Motor neuron (in vitro differentiated cells): ENCODE measurements at regions not wholly inside any gene's neighbourhood (a gene's known extent, or its start where the extent isn't known, plus 50 kb on each side); places are given as distances from the start of the nearest gene placed in this dataset.

ENCODE experiments used
- ATAC-seq, 8 experiments: fragments of 200-7000 bp; cut with Tn5 transposase; replicated peaks in 6 of 8; 2 replicates each; pipeline ENCODE4 v1.8.0; 2021; ENCODE audit warnings: mild to moderate bottlenecking in 8 of 8, moderate library complexity in 8 of 8
- H3K27ac ChIP-seq, 2 donors: fragments of 250-450 bp; sonication (Bioruptor Pico); 2 replicates each; pipeline ENCODE4 v1.9.0; 2021; ENCODE audit warnings: antibody characterized with exemption in 2 of 2, mild to moderate bottlenecking in 2 of 2, moderate library complexity in 1 of 2
- H3K4me1 ChIP-seq, 2 donors: fragments of 250-450 bp; sonication (Bioruptor Pico); replicated peaks in 1 of 2; 2 replicates each; pipeline ENCODE4 v1.6.1; 2021; ENCODE audit warnings: antibody characterized with exemption in 2 of 2, mild to moderate bottlenecking in 2 of 2, moderate library complexity in 1 of 2
- H3K4me3 ChIP-seq, 5 donors: fragments of 250-450 bp; sonication (Bioruptor Pico); 2 replicates each; pipeline ENCODE4 v1.9.0; 2021; ENCODE audit warnings: antibody characterized with exemption in 5 of 5, mild to moderate bottlenecking in 5 of 5, moderate library complexity in 4 of 5
- WGBS, 10 experiments: fragments of 450-650 bp; shearing (Covaris generic); methylation state at CpG; one replicate each; pipeline ENCODE4 v1.0.0; 2022; 5-methylcytosine and 5-hydroxymethylcytosine counted together
- in situ Hi-C, 9 experiments: fragments of 400-800 bp; cut with MboI; loops; one replicate each; pipeline ENCODE4 v1.15.0; 2021; ENCODE audit warnings: low sequenced_read_pairs in 9 of 9, low pct_unique_long_range_greater_than_20kb in 2 of 9; ENCODE audit not compliant: unreplicated experiment in 9 of 9

DNA sequence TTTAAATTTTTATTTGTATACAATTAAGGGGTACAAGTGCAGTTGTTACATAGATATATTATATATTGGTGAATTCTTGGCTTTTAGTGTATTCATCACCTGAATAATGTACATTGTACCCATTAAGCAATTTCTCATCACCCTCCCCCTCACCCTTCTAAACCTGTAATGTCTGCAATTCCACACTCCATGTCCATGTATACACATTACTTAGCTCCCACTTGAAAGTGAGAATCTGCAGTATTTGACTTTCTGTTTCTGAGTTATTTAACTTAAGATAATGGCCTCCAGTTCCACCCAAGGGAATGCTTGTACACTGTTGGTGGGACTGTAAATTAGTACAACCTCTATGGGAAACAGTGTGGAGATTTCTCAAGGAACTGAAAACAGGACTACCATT is 383.2 kb upstream of the KCNMB2 start:
- Histone ChIP-seq H3K4me1 (peaks cover 7 to 8% of the 10 kb centered on the region in 2 donors), H3K4me3 (no peak overlapping the region), H3K27ac (no peak overlapping the region)
- in situ Hi-C loops = no loop called here
- ATAC-seq = no peak

DNA sequence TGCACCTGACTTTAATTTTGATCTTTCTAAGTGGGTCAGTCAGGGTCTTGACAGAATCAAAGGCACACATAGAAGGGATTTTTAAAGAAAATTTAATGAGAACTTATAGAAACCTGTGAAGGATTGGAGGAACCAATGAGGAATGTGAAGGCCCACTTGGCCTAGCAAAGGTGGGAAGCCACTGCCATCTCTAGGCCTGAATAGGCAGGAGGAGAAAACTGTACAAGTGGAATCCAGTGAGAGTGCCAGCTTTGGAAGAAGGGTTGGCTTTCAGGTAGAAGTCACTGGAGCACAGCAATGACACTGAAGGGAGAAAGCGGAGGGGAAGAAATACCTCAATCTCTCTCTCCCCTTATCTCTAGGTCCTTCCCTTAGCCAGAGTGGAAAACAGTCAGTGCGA is 380.7 kb upstream of the KCNMB2 start:
- peaks cover 7 to 18% of the 10 kb centered on the region in 2 donors for H3K4me1 ChIP-seq
- in situ Hi-C loops = no loop called here
- no peak overlapping the region for H3K27ac ChIP-seq
- ATAC-seq = no peak
- H3K4me3 ChIP-seq = no peak overlapping the region
- 80 to 100% (median 100%) methylated on average over 1 to 2 of the region's 2 CpGs; no CpG with 5 or more reads in 3 of the 10 experiments for WGBS, 10 experiments

GRCh38 chr3:178156301-178156700 is 379.9 kb upstream of the KCNMB2 start:
- no peak overlapping the region for H3K27ac ChIP-seq
- no peak for ATAC-seq
- no peak overlapping the region for H3K4me3 ChIP-seq
- in situ Hi-C loops = no loop called here
- WGBS, 10 experiments = 40 to 100% (median 63%) methylated on average over 2 to 4 of the region's 4 CpGs; no CpG with 5 or more reads in 2 of the 10 experiments
- H3K4me1 ChIP-seq = peaks cover 7 to 18% of the 10 kb centered on the region in 2 donors

GRCh38 chr3:178159691-178160220 is 376.5 kb upstream of the KCNMB2 start:
- in situ Hi-C loops = no loop called here

GRCh38 chr3:178169421-178169820 is 366.8 kb upstream of the KCNMB2 start:
- no peaks in the 10 kb centered on the region for H3K4me1 ChIP-seq
- WGBS, 10 experiments = 8 to 100% (median 80%) methylated on average over 1 to 2 of the region's 2 CpGs
- in situ Hi-C loops = no loop called here
- H3K27ac ChIP-seq = no peak overlapping the region
- ATAC-seq = no peak
- H3K4me3 ChIP-seq = no peak overlapping the region

More at GRCh38 chr3:178159691-178160220, 376.5 kb upstream of the KCNMB2 start:
- WGBS, 10 experiments = 30 to 100% (median 60%) methylated on average over 1 to 2 of the region's 2 CpGs; no CpG with 5 or more reads in 1 of the 10 experiments
- Histone ChIP-seq H3K4me3 (no peak overlapping the region), H3K27ac (no peak overlapping the region), H3K4me1 (peaks cover 0 to 9% of the 10 kb centered on the region in 2 donors)
- ATAC-seq = no peak

DNA sequence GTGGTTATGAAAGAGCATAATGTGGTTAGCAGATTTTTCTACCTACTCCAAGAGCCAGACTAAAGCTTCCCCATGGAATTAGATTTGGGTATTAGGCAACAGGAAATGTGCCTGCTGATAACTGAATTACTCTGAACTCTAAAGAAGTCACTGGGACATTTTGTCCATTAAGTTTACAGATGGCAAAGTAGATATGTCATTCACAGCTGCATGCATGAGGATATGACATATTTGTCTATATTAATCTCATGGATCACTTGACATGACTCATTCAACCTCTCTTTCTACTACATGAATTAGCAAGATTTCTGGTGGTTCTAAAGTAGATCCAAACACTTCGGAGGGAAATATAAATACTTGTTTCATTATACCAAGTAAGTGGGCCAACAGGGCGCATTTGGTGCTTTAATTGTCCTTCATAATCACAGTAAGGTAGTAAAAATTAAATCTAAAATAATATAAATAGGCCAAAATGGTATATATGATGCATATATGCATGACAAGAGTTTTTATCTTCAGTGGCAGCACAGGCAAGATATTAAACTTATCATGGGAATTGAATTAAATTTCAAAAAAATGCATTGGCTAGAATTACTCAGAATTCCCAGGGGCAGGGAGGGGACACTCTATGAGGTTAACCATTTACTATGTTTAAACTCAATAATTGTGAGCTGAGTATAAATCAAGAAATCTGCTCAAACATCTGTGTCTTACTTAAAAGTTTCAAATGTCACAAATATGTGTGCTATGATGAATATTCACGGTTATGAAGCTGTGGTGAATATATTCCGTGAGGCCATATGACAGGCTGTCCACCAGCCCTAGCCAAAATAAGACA is 365.3 kb upstream of the KCNMB2 start:
- no peak overlapping the region for H3K4me3 ChIP-seq
- 14 to 100% (median 87%) methylated on average over 2 to 4 of the region's 4 CpGs for WGBS, 10 experiments
- peaks cover 0 to 2% of the 10 kb centered on the region in 2 donors for H3K4me1 ChIP-seq
- in situ Hi-C loops = no loop called here
- no peak overlapping the region for H3K27ac ChIP-seq
- ATAC-seq = peak in 4 of 8 experiments; percentile 22 to 95 (median 71)

DNA sequence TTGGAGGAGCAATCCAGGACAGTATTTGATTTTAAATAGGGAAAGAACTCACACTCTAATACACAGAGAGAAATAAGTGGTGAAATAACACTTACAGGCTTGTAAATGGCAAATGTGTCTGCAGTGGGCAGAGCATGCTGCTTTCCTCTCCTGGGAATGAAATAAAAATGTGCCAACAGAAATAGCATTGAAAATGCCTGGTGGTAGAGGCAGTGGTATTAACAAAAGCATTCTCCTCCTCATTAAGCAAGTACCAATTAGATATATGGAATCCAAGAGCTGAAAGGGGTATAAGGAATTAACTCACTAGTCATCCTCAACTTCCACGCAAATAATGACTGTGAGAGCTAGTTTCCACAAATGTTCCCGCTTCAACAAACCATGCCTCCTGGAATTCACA is 364.1 kb upstream of the KCNMB2 start:
- no peak overlapping the region for H3K27ac ChIP-seq
- in situ Hi-C loops = no loop called here
- 80 to 100% (median 100%) methylated on average over 1 to 2 of the region's 2 CpGs; no CpG with 5 or more reads in 2 of the 10 experiments for WGBS, 10 experiments
- no peak overlapping the region for H3K4me3 ChIP-seq
- H3K4me1 ChIP-seq = peaks cover 0 to 2% of the 10 kb centered on the region in 2 donors
- no peak for ATAC-seq

- H3K4me1 ChIP-seq = peaks cover 0 to 2% of the 10 kb centered on the region in 2 donors
- no peak overlapping the region for H3K27ac ChIP-seq
- 60 to 100% (median 86%) methylated on average over 1 to 2 of the region's 2 CpGs; no CpG with 5 or more reads in 2 of the 10 experiments for WGBS, 10 experiments
- in situ Hi-C loops = no loop called here
- no peak for ATAC-seq
- no peak overlapping the region for H3K4me3 ChIP-seq
These were observed 361.9 kb upstream of the KCNMB2 start for GRCh38 chr3:178174201-178174915.

DNA sequence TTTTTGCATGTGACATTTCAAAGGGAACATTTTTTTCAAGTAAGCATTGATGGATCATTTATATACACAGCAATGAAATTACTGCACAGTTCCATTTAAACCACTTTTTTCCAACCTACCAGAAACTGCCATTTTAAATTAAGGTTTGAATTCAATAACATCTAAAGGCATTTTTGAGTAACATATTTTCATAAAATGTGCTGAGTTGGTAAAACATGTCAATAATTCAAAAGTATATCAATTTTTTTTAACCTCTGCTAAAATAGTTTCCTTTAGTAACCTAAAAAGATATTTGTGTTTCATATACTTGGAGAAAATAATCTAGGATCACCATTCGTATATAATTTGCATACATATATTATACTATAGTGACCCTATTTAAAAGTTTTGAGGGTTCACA is 355.1 kb upstream of the KCNMB2 start:
- H3K4me1 ChIP-seq = peaks cover 8 to 26% of the 10 kb centered on the region in 2 donors
- H3K4me3 ChIP-seq = no peak overlapping the region
- in situ Hi-C loops = no loop called here
- no peak for ATAC-seq
- H3K27ac ChIP-seq = no peak overlapping the region
- 83 to 100% (median 100%) methylated on average over 1 of the region's 1 CpG; no CpG with 5 or more reads in 1 of the 10 experiments for WGBS, 10 experiments

GRCh38 chr3:178181784-178182183 is 354.5 kb upstream of the KCNMB2 start:
- in situ Hi-C loops = no loop called here
- ATAC-seq = peak in 2 of 8 experiments; percentile 4 to 8
- peaks cover 8 to 26% of the 10 kb centered on the region in 2 donors for H3K4me1 ChIP-seq
- no peak overlapping the region for H3K4me3 ChIP-seq
- H3K27ac ChIP-seq = no peak overlapping the region
- WGBS, 10 experiments = 78 to 100% (median 91%) methylated on average over 1 to 4 of the region's 4 CpGs; no CpG with 5 or more reads in 2 of the 10 experiments

DNA sequence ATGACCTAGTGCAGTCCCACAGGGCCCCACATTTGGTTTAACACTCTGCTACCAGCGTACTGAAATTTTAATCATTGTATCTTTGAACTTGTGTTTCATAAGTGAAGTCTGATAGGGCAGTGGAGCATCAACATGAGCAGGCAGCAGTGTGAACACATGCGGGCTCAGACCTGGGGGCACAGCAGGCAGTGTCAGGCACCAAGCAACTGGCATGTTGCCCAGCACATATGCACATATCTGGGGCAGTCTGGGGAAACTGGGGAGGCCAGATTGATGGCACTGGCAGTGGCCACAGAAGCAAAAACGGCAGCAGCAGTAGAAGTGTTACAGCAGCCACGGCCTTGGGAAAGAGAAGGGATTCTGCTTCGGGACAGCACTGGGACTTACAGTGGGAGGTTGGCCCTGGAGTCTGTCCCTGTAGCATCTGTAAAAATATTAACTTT is 353.9 kb upstream of the KCNMB2 start:
- peak in 7 of 8 experiments; percentile 35 to 99 (median 52) for ATAC-seq
- WGBS, 10 experiments = 8 to 92% (median 58%) methylated on average over 1 to 5 of the region's 5 CpGs; no CpG with 5 or more reads in 3 of the 10 experiments
- H3K27ac ChIP-seq = no peak overlapping the region
- peaks cover 8 to 26% of the 10 kb centered on the region in 2 donors for H3K4me1 ChIP-seq
- in situ Hi-C loops = no loop called here
- no peak overlapping the region for H3K4me3 ChIP-seq

- Histone ChIP-seq H3K4me3 (no peak overlapping the region), H3K27ac (no peak overlapping the region), H3K4me1 (peaks cover 8 to 26% of the 10 kb centered on the region in 2 donors)
- in situ Hi-C loops = no loop called here
- 65 to 100% (median 93%) methylated on average over 2 of the region's 2 CpGs; no CpG with 5 or more reads in 1 of the 10 experiments for WGBS, 10 experiments
- peak in 5 of 8 experiments; percentile 38 to 79 (median 60) for ATAC-seq
These were observed 351.4 kb upstream of the KCNMB2 start for GRCh38 chr3:178184833-178185232.

GRCh38 chr3:178186666-178187065 is 349.6 kb upstream of the KCNMB2 start:
- ATAC-seq = no peak
- H3K4me1 ChIP-seq = peaks cover 8 to 26% of the 10 kb centered on the region in 2 donors
- in situ Hi-C loops = no loop called here
- H3K4me3 ChIP-seq = no peak overlapping the region
- WGBS, 10 experiments = 73 to 100% (median 96%) methylated on average over 1 to 4 of the region's 4 CpGs
- H3K27ac ChIP-seq = no peak overlapping the region
